Stimulated activated CD8-positive, alpha-beta memory T cell treated with anti-CD3 and anti-CD28 coated beads, Interleukin-12 subunit alpha, Interleukin-12 subunit beta, amount 100 ng/mL, for 1 hour (primary cell): ENCODE measurements at regions not wholly inside any gene's neighbourhood (a gene's known extent, or its start where the extent isn't known, plus 50 kb on each side); places are given as distances from the start of the nearest gene placed in this dataset.

Source experiments
- DNase-seq: peaks from one replicate; pipeline ENCODE4 v3.0.0-alpha.2; 2020; ENCODE audit warnings: low read depth

DNA sequence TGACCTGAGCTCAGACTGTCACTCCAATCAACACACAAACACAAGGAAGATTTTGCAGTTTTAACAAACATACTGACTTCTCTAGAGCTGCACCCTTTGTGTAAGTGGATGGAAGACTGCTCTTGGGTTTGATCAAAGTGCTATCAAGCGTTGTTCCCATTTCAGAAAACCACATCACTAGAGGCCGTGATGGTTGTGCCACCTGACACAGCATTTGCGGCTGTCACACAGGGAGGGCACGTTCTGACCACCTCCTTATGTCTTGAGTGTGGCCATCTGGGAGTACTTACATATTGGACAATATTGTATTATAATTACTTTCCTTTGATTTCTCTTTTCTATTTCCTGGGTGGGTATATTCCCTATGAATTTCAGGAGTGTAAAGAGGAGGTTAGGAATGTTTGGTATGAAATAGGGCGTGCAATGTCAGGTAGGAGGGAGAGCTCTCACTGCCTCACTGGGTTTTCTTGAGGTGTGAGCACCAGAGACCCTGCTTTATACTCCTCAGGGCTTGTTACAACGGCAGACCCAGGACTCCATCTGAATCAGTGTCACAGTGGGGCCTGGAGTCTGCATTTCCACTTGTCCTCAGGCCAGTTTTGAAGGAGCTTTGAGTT lies 74.3 kb downstream of the SYNE3 start:
- no peak for DNase-seq

GRCh38 chr14:95440951-95441350 lies 75.5 kb downstream of the SYNE3 start:
- DNase-seq: no peak

DNA sequence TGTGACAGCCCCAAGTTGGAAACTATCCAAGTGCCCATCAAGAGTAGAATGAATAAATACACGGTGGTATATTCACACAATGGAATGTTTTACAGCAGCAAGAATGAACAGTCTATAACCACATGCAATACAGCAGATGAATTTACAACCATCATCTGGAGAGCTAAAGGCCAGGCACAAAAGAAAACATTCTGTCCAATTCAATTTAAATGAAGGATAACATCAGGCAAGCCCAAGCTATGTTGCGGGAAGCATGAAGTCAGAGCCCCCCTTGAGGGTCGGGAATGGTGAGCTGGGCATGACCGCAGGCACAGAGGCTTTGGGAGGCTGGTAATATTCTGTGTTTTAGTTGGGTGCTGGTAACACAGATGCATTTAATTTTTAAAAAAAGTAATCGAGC lies 76.0 kb downstream of the SYNE3 start:
- no peak for DNase-seq

DNA sequence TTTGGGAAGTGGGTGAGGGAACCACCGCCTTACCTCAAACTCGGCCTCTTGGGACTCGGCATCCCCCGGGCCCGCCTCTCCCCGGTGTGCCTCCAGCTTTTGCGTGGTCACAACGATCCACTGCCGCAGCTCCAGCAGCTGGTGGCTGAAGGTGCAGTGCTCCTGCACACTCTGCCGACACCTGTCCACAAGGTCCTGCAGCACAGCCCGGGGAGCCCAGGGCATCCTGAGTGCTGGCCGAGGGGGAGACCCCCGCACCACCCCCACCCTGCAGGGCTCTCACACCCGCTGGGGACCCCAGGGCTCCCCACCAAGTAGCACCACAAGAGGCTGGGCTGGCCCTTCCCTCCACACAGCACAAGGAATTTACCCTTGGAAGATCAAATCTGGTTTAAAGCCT lies 76.6 kb downstream of the SYNE3 start:
- no peak for DNase-seq

- no peak for DNase-seq
Measured at GRCh38 chr14:95437715-95438114, 78.7 kb downstream of the SYNE3 start.

DNA sequence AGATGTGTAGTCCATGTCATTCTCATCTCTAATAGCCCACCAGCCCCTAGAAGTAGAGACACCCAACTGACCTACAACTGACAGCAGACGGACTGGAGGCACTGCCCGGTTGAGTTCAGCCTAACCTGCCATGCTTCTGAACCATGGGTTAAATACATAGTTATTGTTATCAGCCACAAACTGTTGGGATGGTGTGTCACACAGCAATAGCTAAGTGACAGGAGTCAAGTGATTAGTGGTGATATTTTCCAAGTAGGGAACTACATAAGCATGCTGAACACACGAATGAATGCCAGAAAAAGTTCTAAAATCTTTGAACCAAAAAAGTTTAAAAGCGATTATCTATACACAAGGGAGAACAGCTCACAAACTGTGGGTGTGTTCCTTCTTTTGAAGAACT lies 80.1 kb downstream of the SYNE3 start:
- DNase-seq: no peak

DNA sequence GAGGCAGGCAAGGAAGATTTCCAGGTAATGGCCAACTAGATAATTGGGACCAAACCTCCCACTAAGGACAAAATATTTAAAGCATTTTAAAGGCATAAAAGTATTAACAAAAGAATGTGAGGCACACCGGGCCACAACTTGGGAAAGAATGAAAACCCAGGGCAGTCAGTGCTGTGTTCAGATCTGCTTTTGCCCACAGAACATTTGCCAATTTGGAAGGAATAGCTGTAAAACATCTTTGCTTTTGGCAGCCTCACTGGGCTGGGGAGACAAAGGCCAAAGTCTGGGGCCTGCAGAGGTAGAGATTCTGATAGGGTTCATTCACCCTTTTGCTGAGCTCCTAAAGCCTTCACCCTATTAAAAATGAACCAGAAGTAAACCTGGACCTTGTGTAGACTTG lies 82.3 kb downstream of the SYNE3 start:
- DNase-seq: no peak

GRCh38 chr14:95433094-95433478 lies 83.4 kb downstream of the SYNE3 start:
- no peak for DNase-seq

- no peak for DNase-seq
Measured at GRCh38 chr14:95432144-95433093, 84.0 kb downstream of the SYNE3 start.

GRCh38 chr14:95431199-95432143 lies 85.0 kb downstream of the SYNE3 start:
- no peak for DNase-seq

- DNase-seq: no peak
Measured at GRCh38 chr14:95428557-95428956, 87.9 kb downstream of the SYNE3 start.

DNA sequence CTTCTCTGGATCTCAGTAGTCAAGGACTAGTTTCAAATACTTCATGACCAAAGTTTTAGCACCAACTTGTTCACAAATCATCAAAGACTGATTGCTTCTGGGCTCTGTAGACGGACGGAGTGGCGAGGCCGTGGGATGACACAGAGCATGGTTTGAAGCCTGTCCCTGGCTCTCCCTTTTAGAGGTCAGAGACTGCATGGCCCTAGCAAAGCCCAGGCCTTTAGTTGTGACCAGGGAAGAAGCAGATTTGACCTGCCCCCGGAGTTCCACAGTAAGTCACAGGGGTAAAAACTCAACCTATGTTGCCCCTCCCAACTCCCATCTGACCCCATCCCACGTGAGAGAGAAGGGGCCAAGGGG lies 90.4 kb downstream of the SYNE3 start:
- DNase-seq: no peak

- DNase-seq: no peak
Measured at GRCh38 chr14:95425369-95426115, 90.9 kb downstream of the SYNE3 start.

DNA sequence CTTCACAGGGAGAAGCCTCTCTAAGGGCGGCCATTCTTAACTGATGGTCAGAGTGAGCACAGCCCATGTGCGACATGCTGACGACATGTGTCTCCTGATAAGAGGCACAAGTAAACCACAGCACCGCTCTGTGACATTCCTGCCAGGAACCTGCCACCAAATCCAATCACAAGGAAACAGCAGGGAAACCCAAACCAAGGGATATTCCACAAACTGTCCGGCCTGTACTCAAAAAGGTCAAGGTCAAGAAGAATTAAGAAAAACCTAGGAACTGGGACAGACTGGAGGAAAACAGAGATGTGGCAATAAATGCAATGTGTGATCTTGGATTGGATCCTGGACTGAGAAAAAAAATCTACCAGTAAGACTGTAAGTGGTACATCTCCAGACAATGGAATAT lies 91.9 kb downstream of the SYNE3 start:
- no peak for DNase-seq

DNA sequence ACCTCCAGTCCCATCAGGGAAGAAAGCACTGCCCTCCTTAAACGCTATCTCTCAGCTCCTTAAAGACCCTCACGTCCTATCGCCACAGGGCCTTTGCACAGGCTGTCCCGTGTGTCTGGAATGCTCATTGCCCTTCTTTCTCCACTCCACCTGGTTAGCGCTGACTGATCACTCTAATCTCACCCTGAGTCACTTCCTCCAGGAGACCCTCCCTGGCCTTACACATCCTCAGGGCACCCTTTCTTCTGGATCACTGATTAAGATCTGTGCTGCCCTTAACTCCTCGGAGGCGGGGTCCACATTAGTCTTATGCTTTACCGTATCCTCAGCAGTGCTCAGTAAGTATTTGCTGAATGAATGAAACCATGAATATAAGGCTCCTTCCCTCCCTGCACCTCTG lies 94.7 kb downstream of the SYNE3 start:
- DNase-seq: no peak

DNA sequence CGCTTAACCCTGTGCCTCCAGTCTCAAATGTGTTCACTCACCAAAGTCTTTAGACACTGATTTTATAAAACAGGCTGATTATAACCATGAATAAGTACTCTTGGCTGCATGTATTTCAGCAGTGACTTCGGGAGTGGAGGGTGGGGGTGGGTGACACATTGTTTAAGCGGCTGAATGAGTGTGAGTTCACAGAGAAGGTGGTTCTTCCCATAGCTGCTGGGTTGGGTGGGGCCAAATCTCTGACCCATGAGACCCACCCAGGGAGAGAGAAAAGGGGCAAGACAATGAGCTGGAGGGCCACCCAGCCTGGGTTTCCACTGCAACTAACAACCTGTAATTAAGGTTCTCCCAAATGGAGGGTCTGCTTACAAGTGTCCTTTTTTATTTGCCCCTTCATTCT lies 96.4 kb downstream of the SYNE3 start:
- DNase-seq: no peak

- DNase-seq: no peak
Measured at GRCh38 chr14:95419569-95419968, 96.9 kb downstream of the SYNE3 start.

GRCh38 chr14:95418858-95419257 lies 97.6 kb downstream of the SYNE3 start:
- DNase-seq: no peak

DNA sequence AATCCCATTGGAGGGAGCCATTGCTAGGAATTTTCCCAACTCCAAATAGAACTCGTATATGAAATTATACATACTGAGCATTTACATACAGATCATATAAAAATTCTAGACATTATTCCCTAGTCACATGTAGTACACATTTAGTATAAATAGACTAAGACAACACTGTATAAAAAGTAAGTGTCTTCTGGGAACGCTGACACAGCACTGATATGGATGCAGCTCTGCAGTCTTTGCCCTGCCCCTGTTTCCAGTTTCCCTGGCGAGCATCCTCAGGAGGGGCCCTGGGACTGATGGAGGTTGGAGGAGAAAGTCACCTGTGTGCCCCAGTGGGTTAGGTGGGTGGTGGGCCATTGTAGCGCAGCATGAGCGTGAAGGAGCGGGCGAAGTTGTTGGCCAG lies 97.8 kb upstream of the CLMN start:
- no peak for DNase-seq

DNA sequence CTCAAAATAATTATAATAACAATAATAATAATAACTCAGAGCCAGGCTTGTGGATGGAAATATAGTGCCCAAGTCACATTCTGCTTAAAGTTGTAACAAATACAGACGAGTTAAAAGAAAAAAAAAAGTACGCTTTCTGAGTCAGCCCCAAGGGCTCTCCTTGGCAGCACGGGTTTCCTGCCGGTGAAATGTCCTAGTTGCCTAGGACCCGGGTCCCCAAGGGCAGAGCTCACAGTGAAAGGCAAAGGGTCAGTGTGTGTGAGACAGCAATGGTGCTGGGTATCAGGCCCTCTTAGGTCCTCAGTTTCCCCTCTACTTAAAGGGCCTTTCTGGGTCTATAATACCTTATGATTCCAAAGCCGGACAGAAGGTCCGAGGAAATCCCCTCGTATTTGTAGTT lies 96.3 kb upstream of the CLMN start:
- no peak for DNase-seq

DNA sequence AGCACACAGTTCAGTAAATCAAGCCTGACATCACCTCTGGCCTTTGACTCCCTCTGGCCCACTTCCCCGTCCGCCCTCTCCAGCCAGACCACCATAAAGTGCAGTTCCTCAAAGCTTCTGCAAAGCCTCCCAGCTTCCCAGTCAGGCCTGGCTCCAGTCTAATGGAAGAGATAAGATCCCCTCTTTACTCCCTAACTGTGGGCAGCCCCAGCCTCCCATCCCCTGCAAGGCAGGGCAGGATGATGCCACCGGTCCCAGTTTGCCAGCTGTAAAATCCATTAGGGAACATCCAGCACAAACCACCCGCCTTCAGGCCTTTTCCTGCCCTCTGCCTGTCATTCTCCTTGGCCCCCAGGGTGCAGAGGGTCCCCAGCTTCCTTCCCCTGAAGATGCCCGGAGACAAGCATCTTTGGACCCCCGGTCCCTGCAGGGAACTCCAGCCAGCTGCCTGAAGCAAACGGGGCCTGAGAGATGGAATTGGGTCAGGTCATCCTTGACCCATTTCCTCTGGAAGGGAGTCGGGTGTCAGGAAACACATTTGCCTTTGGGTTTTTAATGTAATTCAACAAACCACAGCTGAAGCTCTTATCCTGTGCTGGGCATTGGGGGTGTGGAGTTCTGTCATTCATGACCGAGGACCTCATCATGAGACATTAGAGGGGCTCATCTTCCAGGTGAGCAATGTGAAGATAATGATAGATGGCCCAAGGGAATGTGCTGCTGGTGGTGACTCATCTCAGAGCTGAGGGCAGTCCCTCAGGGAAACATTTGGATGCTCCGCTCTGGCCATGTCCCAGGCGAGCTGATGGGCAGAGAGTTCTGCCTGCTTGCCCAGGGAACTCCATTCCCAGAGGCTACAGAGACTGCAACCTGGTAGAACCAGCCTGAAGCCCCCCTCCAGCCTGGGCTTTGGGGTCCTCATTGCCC lies 93.8 kb upstream of the CLMN start:
- no peak for DNase-seq
